Epithelial cell of proximal tubule (primary cell): ENCODE measurements at regions not wholly inside any gene's neighbourhood (a gene's known extent, or its start where the extent isn't known, plus 50 kb on each side); places are given as distances from the start of the nearest gene placed in this dataset.

Experiments used
- DNase-seq: peaks from one replicate; pipeline ENCODE4 v3.0.0-alpha.2; 2011; ENCODE audit warnings: low read depth
- H3K4me3 ChIP-seq: 2 replicates; pipeline ENCODE4 v1.5.1; 2011; ENCODE audit warnings: low read depth, mild to moderate bottlenecking, low read length
- TF ChIP-seq, protein P1 (sequence below): conservative IDR thresholded peaks from 2 replicates; pipeline ENCODE4 v1.5.1; 2012; ENCODE audit warnings: low read depth, mild to moderate bottlenecking, low read length

DNA sequence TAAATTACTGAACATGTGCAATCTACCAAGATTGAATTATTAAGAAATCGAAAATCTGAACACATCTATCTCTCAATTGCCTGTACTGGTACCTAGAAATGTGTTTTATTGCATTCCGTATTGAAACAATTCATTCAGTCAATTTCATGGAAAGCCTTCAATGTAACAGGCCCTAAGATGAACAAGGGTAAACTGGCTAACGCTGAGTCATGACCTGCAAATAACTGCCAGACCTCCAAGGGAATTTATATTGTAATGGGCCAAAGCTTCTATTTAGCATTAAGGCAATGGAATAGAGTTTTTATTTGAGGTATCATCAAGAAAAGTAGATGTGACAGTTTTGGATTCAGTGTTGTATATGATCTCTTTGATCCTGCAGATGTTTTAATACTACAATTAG is 49.9 kb upstream of the CD36 start:
- DNase-seq = no peak
- H3K4me3 ChIP-seq = no peak overlapping the region
- TF ChIP-seq, protein P1, sequence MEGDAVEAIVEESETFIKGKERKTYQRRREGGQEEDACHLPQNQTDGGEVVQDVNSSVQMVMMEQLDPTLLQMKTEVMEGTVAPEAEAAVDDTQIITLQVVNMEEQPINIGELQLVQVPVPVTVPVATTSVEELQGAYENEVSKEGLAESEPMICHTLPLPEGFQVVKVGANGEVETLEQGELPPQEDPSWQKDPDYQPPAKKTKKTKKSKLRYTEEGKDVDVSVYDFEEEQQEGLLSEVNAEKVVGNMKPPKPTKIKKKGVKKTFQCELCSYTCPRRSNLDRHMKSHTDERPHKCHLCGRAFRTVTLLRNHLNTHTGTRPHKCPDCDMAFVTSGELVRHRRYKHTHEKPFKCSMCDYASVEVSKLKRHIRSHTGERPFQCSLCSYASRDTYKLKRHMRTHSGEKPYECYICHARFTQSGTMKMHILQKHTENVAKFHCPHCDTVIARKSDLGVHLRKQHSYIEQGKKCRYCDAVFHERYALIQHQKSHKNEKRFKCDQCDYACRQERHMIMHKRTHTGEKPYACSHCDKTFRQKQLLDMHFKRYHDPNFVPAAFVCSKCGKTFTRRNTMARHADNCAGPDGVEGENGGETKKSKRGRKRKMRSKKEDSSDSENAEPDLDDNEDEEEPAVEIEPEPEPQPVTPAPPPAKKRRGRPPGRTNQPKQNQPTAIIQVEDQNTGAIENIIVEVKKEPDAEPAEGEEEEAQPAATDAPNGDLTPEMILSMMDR = no peak
